ENCODE measurements at regions not wholly inside any gene's neighbourhood (a gene's known extent, or its start where the extent isn't known, plus 50 kb on each side); places are given as distances from the start of the nearest gene placed in this dataset.

DNA sequence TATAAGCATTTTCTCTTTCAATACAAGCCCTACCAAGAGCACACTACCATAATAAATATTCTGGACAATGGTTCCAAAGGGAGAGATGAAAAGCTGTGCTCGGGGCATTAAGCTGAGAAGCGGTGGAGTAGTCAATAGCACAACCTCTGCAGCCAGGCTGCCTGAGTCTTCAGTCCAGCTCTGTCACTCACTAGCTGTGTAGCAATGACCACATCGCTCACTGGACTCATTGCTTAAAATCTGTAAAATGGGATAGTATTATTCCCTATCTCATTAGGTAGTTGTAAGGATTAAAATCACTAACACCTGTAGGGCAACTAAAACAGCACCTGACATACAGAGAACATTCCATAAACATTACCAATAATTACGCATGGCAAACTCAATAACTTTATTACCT, 199.9 kb upstream of the KLF14 start:
- H3K9me3 ChIP-seq = no peaks in the 10 kb centered on the region
- Mint-ChIP-seq H3K4me1 (peaks cover 88 to 93% (median 92%) of the 10 kb centered on the region in 3 donors), H3K27me3 (no peaks in the 10 kb centered on the region), H3K9me3 (no peaks in the 10 kb centered on the region), H3K27ac (peak overlapping the region; percentile 28 to 74), H3K4me3 (no peak overlapping the region), H3K36me3 (peaks cover 51% of the 10 kb centered on the region)
- peak overlapping the region; percentile 8 for H3K27ac ChIP-seq (ENCODE audit: low read length)
- no peak for ATAC-seq (replicated peaks in 1 of 4)
- H3K27me3 ChIP-seq (replicated peaks in 1 of 2; ENCODE audit: control insufficient read depth in 2 of 2, extremely low read depth in 1 of 2, insufficient read depth in 2 of 2, low read length in 1 of 2) = no peaks in the 10 kb centered on the region
- ChIA-PET POLR2A (interaction anchor here (0.6 to 0.7 kb wide), 3 partner anchors 12 to 356 kb away, joined by 4 to 11 read pairs (median 8); no protein-coding TSS in a partner anchor), CTCF (interaction anchor here in 1 of 2 donors (0.9 kb wide), 1 partner anchor 37 kb away, joined by 3 read pairs; no protein-coding TSS in a partner anchor)
- WGBS (ENCODE audit: insufficient coverage) = 89% methylated on average over 1 of the region's 4 CpGs
- DNase-seq = no peak
- H3K4me1 ChIP-seq (ENCODE audit: control insufficient read depth in 1 of 2, extremely low read depth in 1 of 2, insufficient read depth in 2 of 2, low read length in 2 of 2) = peaks cover 0 to 55% of the 10 kb centered on the region in 2 experiments
- H3K36me3 ChIP-seq (ENCODE audit: control insufficient read depth in 2 of 2, extremely low read depth in 1 of 2, insufficient read depth in 1 of 2, low read length in 1 of 2) = peaks cover 3 to 21% of the 10 kb centered on the region in 2 donors
- no peak overlapping the region for H3K4me3 ChIP-seq (ENCODE audit: control insufficient read depth in 1 of 2, extremely low read depth in 1 of 2, low read length in 1 of 2)

DNA sequence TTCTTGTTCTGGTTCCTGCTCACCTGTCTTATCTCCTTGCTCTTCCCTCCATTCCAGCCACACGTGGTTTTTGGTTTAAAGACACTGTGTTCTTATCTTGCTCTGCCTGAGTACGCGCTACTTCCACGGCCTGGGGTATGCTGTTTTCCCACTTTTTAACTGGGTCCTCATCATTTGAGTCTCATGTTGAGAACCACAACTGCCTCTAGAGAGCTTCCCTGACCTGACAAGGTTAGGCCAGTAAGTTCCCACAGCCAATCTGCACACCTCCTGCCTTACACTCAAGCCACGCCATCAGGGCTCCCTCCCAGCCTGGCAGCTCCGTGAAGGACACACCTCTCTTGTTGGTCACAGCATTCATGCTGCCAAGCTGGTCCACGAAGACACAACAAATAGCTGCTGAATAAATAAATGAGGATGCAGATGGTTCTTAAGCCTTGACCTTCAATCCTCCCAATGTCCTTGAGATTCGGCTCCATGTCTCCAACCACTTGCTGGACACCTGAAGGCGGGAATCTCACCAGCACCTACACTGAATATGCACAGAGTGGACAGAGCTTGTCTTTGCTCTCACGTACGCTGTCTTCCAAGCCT, 201.7 kb upstream of the KLF14 start:
- H3K9me3 ChIP-seq = no peaks in the 10 kb centered on the region
- H3K4me3 ChIP-seq (ENCODE audit: control insufficient read depth in 1 of 2, extremely low read depth in 1 of 2, low read length in 1 of 2) = no peak overlapping the region
- ChIA-PET CTCF (no interaction called here), POLR2A (interaction anchor here (0.7 to 1.3 kb wide), 3 partner anchors 22 to 23 kb away, joined by 3 read pairs; no protein-coding TSS in a partner anchor)
- Mint-ChIP-seq H3K27ac (peak overlapping the region; percentile 81 to 82), H3K4me1 (peaks cover 92 to 93% (median 92%) of the 10 kb centered on the region in 3 donors), H3K36me3 (peaks cover 54% of the 10 kb centered on the region), H3K27me3 (no peaks in the 10 kb centered on the region), H3K9me3 (no peaks in the 10 kb centered on the region), H3K4me3 (peak overlapping the region in 1 of 3 donors; percentile 11)
- no peak for DNase-seq
- no peaks in the 10 kb centered on the region for H3K27me3 ChIP-seq (replicated peaks in 1 of 2; ENCODE audit: control insufficient read depth in 2 of 2, extremely low read depth in 1 of 2, insufficient read depth in 2 of 2, low read length in 1 of 2)
- H3K4me1 ChIP-seq (ENCODE audit: control insufficient read depth in 1 of 2, extremely low read depth in 1 of 2, insufficient read depth in 2 of 2, low read length in 2 of 2) = peaks cover 0 to 61% of the 10 kb centered on the region in 2 experiments
- H3K36me3 ChIP-seq (ENCODE audit: control insufficient read depth in 2 of 2, extremely low read depth in 1 of 2, insufficient read depth in 1 of 2, low read length in 1 of 2) = peaks cover 3 to 21% of the 10 kb centered on the region in 2 donors
- 78% methylated on average over 6 of the region's 11 CpGs for WGBS (ENCODE audit: insufficient coverage)
- ATAC-seq (replicated peaks in 1 of 4) = no peak
- no peak overlapping the region for H3K27ac ChIP-seq (ENCODE audit: low read length)

GRCh38 chr7:130936202-130936931, 202.4 kb upstream of the KLF14 start:
- H3K27me3 Mint-ChIP-seq = no peaks in the 10 kb centered on the region
- H3K36me3 Mint-ChIP-seq = peaks cover 60% of the 10 kb centered on the region
- ATAC-seq (replicated peaks in 1 of 4) = no peak
- H3K27ac Mint-ChIP-seq = peak overlapping the region; percentile 81 to 82
- ChIA-PET POLR2A (interaction anchor here (0.7 to 1.3 kb wide), 3 partner anchors 21 to 23 kb away, joined by 3 read pairs; no protein-coding TSS in a partner anchor), CTCF (interaction anchor here in 1 of 2 donors (0.5 kb wide), 1 partner anchor 445 kb away, joined by 3 read pairs; no protein-coding TSS in a partner anchor)
- Histone ChIP-seq H3K27me3 (replicated peaks in 1 of 2; ENCODE audit: control insufficient read depth in 2 of 2, extremely low read depth in 1 of 2, insufficient read depth in 2 of 2, low read length in 1 of 2) (no peaks in the 10 kb centered on the region), H3K4me3 (ENCODE audit: control insufficient read depth in 1 of 2, extremely low read depth in 1 of 2, low read length in 1 of 2) (no peak overlapping the region), H3K36me3 (ENCODE audit: control insufficient read depth in 2 of 2, extremely low read depth in 1 of 2, insufficient read depth in 1 of 2, low read length in 1 of 2) (peaks cover 3 to 21% of the 10 kb centered on the region in 2 donors), H3K4me1 (ENCODE audit: control insufficient read depth in 1 of 2, extremely low read depth in 1 of 2, insufficient read depth in 2 of 2, low read length in 2 of 2) (peaks cover 0 to 59% of the 10 kb centered on the region in 2 experiments), H3K9me3 (no peaks in the 10 kb centered on the region), H3K27ac (ENCODE audit: low read length) (peak overlapping the region; percentile 8)
- 93% methylated on average over 6 of the region's 7 CpGs for WGBS (ENCODE audit: insufficient coverage)
- no peak for DNase-seq
- H3K4me3 Mint-ChIP-seq = peak overlapping the region in 2 of 3 donors; percentile 15 to 17
- peaks cover 92 to 94% (median 93%) of the 10 kb centered on the region in 3 donors for H3K4me1 Mint-ChIP-seq
- no peaks in the 10 kb centered on the region for H3K9me3 Mint-ChIP-seq

DNA sequence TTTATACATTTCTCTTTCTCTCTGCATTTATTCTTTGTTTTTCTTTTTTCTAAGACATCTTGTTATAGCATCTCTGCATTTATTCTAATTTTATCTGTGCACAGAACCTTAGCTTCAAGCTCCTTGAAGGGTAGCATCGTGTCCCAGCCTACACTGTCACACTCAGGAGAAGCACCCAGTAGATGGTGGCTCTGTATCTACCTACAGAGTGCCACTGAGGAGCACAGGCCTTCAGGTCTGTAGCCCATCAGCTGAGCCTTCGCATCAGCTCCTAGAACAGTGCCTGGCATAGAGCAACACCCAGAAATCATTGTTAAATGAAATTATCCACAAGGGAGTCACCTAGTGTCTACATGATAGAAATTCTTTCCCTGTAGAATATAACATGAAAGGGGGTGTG, 203.0 kb upstream of the KLF14 start:
- ChIA-PET CTCF (interaction anchor here (0.5 to 1.0 kb wide), 4 partner anchors 20 to 444 kb away, joined by 3 to 6 read pairs (median 4); no protein-coding TSS in a partner anchor), POLR2A (interaction anchor here (0.6 to 2.8 kb wide), 4 partner anchors 20 to 107 kb away, joined by 3 to 62 read pairs (median 3); no protein-coding TSS in a partner anchor)
- Histone ChIP-seq H3K27ac (ENCODE audit: low read length) (peak overlapping the region; percentile 90), H3K9me3 (no peaks in the 10 kb centered on the region), H3K4me3 (ENCODE audit: control insufficient read depth in 1 of 2, extremely low read depth in 1 of 2, low read length in 1 of 2) (no peak overlapping the region), H3K4me1 (ENCODE audit: control insufficient read depth in 1 of 2, extremely low read depth in 1 of 2, insufficient read depth in 2 of 2, low read length in 2 of 2) (peaks cover 0 to 62% of the 10 kb centered on the region in 2 experiments), H3K36me3 (ENCODE audit: control insufficient read depth in 2 of 2, extremely low read depth in 1 of 2, insufficient read depth in 1 of 2, low read length in 1 of 2) (peaks cover 3 to 22% of the 10 kb centered on the region in 2 donors), H3K27me3 (replicated peaks in 1 of 2; ENCODE audit: control insufficient read depth in 2 of 2, extremely low read depth in 1 of 2, insufficient read depth in 2 of 2, low read length in 1 of 2) (no peaks in the 10 kb centered on the region)
- DNase-seq (no peak), ATAC-seq (replicated peaks in 1 of 4) (no peak)
- H3K4me3 Mint-ChIP-seq = peak overlapping the region in 1 of 3 donors; percentile 15
- peaks cover 64% of the 10 kb centered on the region for H3K36me3 Mint-ChIP-seq
- WGBS (ENCODE audit: insufficient coverage) = 100% methylated on average over 1 of the region's 2 CpGs
- H3K9me3 Mint-ChIP-seq = no peaks in the 10 kb centered on the region
- peaks cover 92 to 94% (median 93%) of the 10 kb centered on the region in 3 donors for H3K4me1 Mint-ChIP-seq
- peak overlapping the region; percentile 64 to 82 for H3K27ac Mint-ChIP-seq
- no peaks in the 10 kb centered on the region for H3K27me3 Mint-ChIP-seq

DNA sequence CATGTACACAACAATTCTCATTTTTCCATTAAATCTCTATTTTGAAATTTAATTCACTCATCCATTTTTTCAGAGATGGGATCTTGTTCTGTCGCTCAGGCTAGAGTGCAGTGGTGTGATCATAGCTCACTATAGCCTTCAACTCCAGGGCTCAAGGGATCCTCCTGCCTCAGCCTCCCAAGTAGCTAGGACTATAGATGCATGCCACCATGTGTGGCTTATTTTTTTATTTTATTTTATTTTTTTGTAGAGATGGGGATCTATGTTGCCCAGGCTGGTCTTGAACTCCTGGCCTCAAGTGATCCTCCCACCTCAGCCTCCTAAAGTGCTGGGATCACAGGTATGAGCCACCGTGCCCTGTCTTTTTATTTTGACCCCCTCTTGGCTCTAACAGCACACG, 203.8 kb upstream of the KLF14 start:
- Mint-ChIP-seq H3K36me3 (peaks cover 72% of the 10 kb centered on the region), H3K4me1 (peaks cover 92 to 97% (median 93%) of the 10 kb centered on the region in 3 donors), H3K27ac (peak overlapping the region; percentile 93 to 97), H3K27me3 (no peaks in the 10 kb centered on the region), H3K9me3 (no peaks in the 10 kb centered on the region), H3K4me3 (peak overlapping the region in 2 of 3 donors; percentile 50 to 64)
- ATAC-seq (replicated peaks in 1 of 4) (no peak), DNase-seq (no peak)
- no peaks in the 10 kb centered on the region for H3K27me3 ChIP-seq (replicated peaks in 1 of 2; ENCODE audit: control insufficient read depth in 2 of 2, extremely low read depth in 1 of 2, insufficient read depth in 2 of 2, low read length in 1 of 2)
- no peaks in the 10 kb centered on the region for H3K9me3 ChIP-seq
- CTCF ChIA-PET = interaction anchor here (0.7 to 2.6 kb wide), 10 partner anchors 8 to 82 kb away, joined by 3 to 19 read pairs (median 5); no protein-coding TSS in a partner anchor
- peaks cover 0 to 20% of the 10 kb centered on the region in 2 donors for H3K36me3 ChIP-seq (ENCODE audit: control insufficient read depth in 2 of 2, extremely low read depth in 1 of 2, insufficient read depth in 1 of 2, low read length in 1 of 2)
- peak overlapping the region; percentile 90 for H3K27ac ChIP-seq (ENCODE audit: low read length)
- WGBS (ENCODE audit: insufficient coverage) = 100% methylated on average over 1 of the region's 3 CpGs
- H3K4me3 ChIP-seq (ENCODE audit: control insufficient read depth in 1 of 2, extremely low read depth in 1 of 2, low read length in 1 of 2) = no peak overlapping the region
- POLR2A ChIA-PET = interaction anchor here (0.6 to 3.5 kb wide), 10 partner anchors 9 to 168 kb away, joined by 3 to 62 read pairs (median 13); no protein-coding TSS in a partner anchor
- H3K4me1 ChIP-seq (ENCODE audit: control insufficient read depth in 1 of 2, extremely low read depth in 1 of 2, insufficient read depth in 2 of 2, low read length in 2 of 2) = peaks cover 0 to 63% of the 10 kb centered on the region in 2 experiments

GRCh38 chr7:130938661-130939060, 204.7 kb upstream of the KLF14 start:
- peak overlapping the region; percentile 90 for H3K27ac ChIP-seq (ENCODE audit: low read length)
- no peaks in the 10 kb centered on the region for H3K27me3 ChIP-seq (replicated peaks in 1 of 2; ENCODE audit: control insufficient read depth in 2 of 2, extremely low read depth in 1 of 2, insufficient read depth in 2 of 2, low read length in 1 of 2)
- peak overlapping the region; percentile 18 to 64 (median 50) for H3K4me3 Mint-ChIP-seq
- H3K4me3 ChIP-seq (ENCODE audit: control insufficient read depth in 1 of 2, extremely low read depth in 1 of 2, low read length in 1 of 2) = peak overlapping the region in 1 of 2 donors; percentile 5
- POLR2A ChIA-PET = interaction anchor here (0.6 to 3.5 kb wide), 30 partner anchors 8 to 170 kb away, joined by 3 to 62 read pairs (median 6); no protein-coding TSS in a partner anchor
- no peaks in the 10 kb centered on the region for H3K9me3 Mint-ChIP-seq
- H3K36me3 Mint-ChIP-seq = peaks cover 72% of the 10 kb centered on the region
- H3K27ac Mint-ChIP-seq = peak overlapping the region; percentile 93 to 97
- DNase-seq = peak in 24 of 35 experiments; percentile 19 to 81 (median 44)
- 0% methylated on average over 1 of the region's 4 CpGs for WGBS (ENCODE audit: insufficient coverage)
- peaks cover 0 to 17% of the 10 kb centered on the region in 2 donors for H3K36me3 ChIP-seq (ENCODE audit: control insufficient read depth in 2 of 2, extremely low read depth in 1 of 2, insufficient read depth in 1 of 2, low read length in 1 of 2)
- ATAC-seq (replicated peaks in 1 of 4) = peak; percentile 65 to 76 (median 73)
- H3K27me3 Mint-ChIP-seq = no peaks in the 10 kb centered on the region
- H3K4me1 ChIP-seq (ENCODE audit: control insufficient read depth in 1 of 2, extremely low read depth in 1 of 2, insufficient read depth in 2 of 2, low read length in 2 of 2) = peaks cover 0 to 62% of the 10 kb centered on the region in 2 experiments
- no peaks in the 10 kb centered on the region for H3K9me3 ChIP-seq
- CTCF ChIA-PET = interaction anchor here (0.5 to 2.6 kb wide), 25 partner anchors 8 to 473 kb away, joined by 3 to 19 read pairs (median 4); no protein-coding TSS in a partner anchor
- peaks cover 92 to 97% (median 93%) of the 10 kb centered on the region in 3 donors for H3K4me1 Mint-ChIP-seq

All from T-cell (primary cell).